HEK293 (cell line): ENCODE measurements at regions not wholly inside any gene's neighbourhood (a gene's known extent, or its start where the extent isn't known, plus 50 kb on each side); places are given as distances from the start of the nearest gene placed in this dataset.

ENCODE experiments used
- BCL6B ChIP-seq: fragments of 450-650 bp; formaldehyde crosslinking; IDR thresholded peaks from 2 replicates; pipeline ENCODE4 v1.5.1; 2017; ENCODE audit warnings: missing biosample characterization, missing genetic modification characterization
- HIC1 ChIP-seq: fragments of 450-650 bp; formaldehyde crosslinking; IDR thresholded peaks from 2 replicates; pipeline ENCODE4 v1.5.1; 2016; ENCODE audit warnings: missing biosample characterization, missing genetic modification characterization
- MZF1 ChIP-seq: fragments of 450-650 bp; formaldehyde crosslinking; IDR thresholded peaks from 2 replicates; pipeline ENCODE4 v1.5.1; 2017; ENCODE audit warnings: missing biosample characterization, missing genetic modification characterization, borderline replicate concordance
- PBX3 ChIP-seq: sonication (generic); formaldehyde crosslinking; IDR thresholded peaks from 2 replicates; pipeline ENCODE4 v1.8.1; 2022; ENCODE audit warnings: mild to moderate bottlenecking, moderate library complexity, missing genetic modification reagents
- PRDM1 ChIP-seq: fragments of 450-650 bp; formaldehyde crosslinking; IDR thresholded peaks from 2 replicates; pipeline ENCODE4; 2016; ENCODE audit warnings: missing biosample characterization, missing genetic modification characterization
- YY2 ChIP-seq: fragments of 450-650 bp; formaldehyde crosslinking; IDR thresholded peaks from 2 replicates; pipeline ENCODE4 v1.5.1; 2016; ENCODE audit warnings: missing biosample characterization, missing genetic modification characterization
- ZBTB17 ChIP-seq: fragments of 450-650 bp; formaldehyde crosslinking; IDR thresholded peaks from 2 replicates; pipeline ENCODE4 v1.5.1; 2016; ENCODE audit warnings: missing biosample characterization, missing genetic modification characterization
- ZBTB20 ChIP-seq: fragments of 450-650 bp; formaldehyde crosslinking; IDR thresholded peaks from 2 replicates; pipeline ENCODE4 v1.5.1; 2016; ENCODE audit warnings: missing biosample characterization, missing genetic modification characterization
- ZBTB21 ChIP-seq: fragments of 450-650 bp; formaldehyde crosslinking; IDR thresholded peaks from 2 replicates; pipeline ENCODE4 v1.5.1; 2017; ENCODE audit warnings: missing biosample characterization, missing genetic modification characterization
- ZBTB49 ChIP-seq: fragments of 450-650 bp; formaldehyde crosslinking; IDR thresholded peaks from 2 replicates; pipeline ENCODE4 v1.5.1; 2016; ENCODE audit warnings: missing biosample characterization, missing genetic modification characterization, low read depth
- ZBTB8A ChIP-seq: fragments of 450-650 bp; formaldehyde crosslinking; IDR thresholded peaks from 2 replicates; pipeline ENCODE4 v1.5.1; 2016; ENCODE audit warnings: missing biosample characterization, missing genetic modification characterization
- ZEB2 ChIP-seq: fragments of 450-650 bp; formaldehyde crosslinking; IDR thresholded peaks from 2 replicates; pipeline ENCODE4 v1.5.1; 2016; ENCODE audit warnings: missing biosample characterization, missing genetic modification characterization
- ZNF132 ChIP-seq: fragments of 450-650 bp; formaldehyde crosslinking; IDR thresholded peaks from 2 replicates; pipeline ENCODE4 v1.5.1; 2017; ENCODE audit warnings: missing biosample characterization, missing genetic modification characterization, borderline replicate concordance
- ZNF24 ChIP-seq: fragments of 450-650 bp; formaldehyde crosslinking; IDR thresholded peaks from 2 replicates; pipeline ENCODE4 v1.5.1; 2016; ENCODE audit warnings: missing biosample characterization, missing genetic modification characterization
- ZNF292 ChIP-seq: fragments of 450-650 bp; formaldehyde crosslinking; IDR thresholded peaks from 2 replicates; pipeline ENCODE4 v1.5.1; 2016; ENCODE audit warnings: low read depth, missing biosample characterization, missing genetic modification characterization, borderline replicate concordance
- ZNF362 ChIP-seq: fragments of 450-650 bp; formaldehyde crosslinking; IDR thresholded peaks from 2 replicates; pipeline ENCODE4 v1.5.1; 2016; ENCODE audit warnings: missing biosample characterization, missing genetic modification characterization
- ZNF391 ChIP-seq: fragments of 450-650 bp; formaldehyde crosslinking; IDR thresholded peaks from 2 replicates; pipeline ENCODE4 v1.5.1; 2016; ENCODE audit warnings: low read depth, missing biosample characterization, missing genetic modification characterization, borderline replicate concordance
- ZNF561 ChIP-seq: fragments of 450-650 bp; IDR thresholded peaks from 2 replicates; pipeline ENCODE4 v1.5.1; 2018; ENCODE audit warnings: missing biosample characterization, missing genetic modification characterization, borderline replicate concordance
- ZNF571 ChIP-seq: fragments of 450-650 bp; formaldehyde crosslinking; IDR thresholded peaks from 2 replicates; pipeline ENCODE4 v1.5.0; 2017; ENCODE audit warnings: missing biosample characterization, missing genetic modification characterization
- ZNF654 ChIP-seq: fragments of 450-650 bp; formaldehyde crosslinking; IDR thresholded peaks from 2 replicates; pipeline ENCODE4 v1.5.1; 2016; ENCODE audit warnings: low read depth, missing biosample characterization, missing genetic modification characterization
- ZNF768 ChIP-seq: fragments of 450-650 bp; formaldehyde crosslinking; IDR thresholded peaks from 2 replicates; pipeline ENCODE4 v1.5.1; 2018; ENCODE audit warnings: missing biosample characterization, mild to moderate bottlenecking, missing genetic modification characterization
- ZSCAN16 ChIP-seq: fragments of 450-650 bp; formaldehyde crosslinking; IDR thresholded peaks from 2 replicates; pipeline ENCODE4 v1.5.1; 2016; ENCODE audit warnings: missing biosample characterization, missing genetic modification characterization

- TF ChIP-seq BCL6B (tag by site-specific recombination) (peak; percentile 12; the same call in 1 of the 2 replicates), ZNF362 (tag by site-specific recombination) (peak; percentile 85; the same call in 1 of the 2 replicates), ZBTB8A (tag by site-specific recombination) (peak; percentile 82), ZSCAN16 (tag by site-specific recombination) (no peak), ZEB2 (tag by site-specific recombination) (peak; percentile 80; the same call in 1 of the 2 replicates), MZF1 (tag by site-specific recombination) (peak; percentile 19; the same call in 1 of the 2 replicates), ZNF571 (tag by site-specific recombination) (no peak), ZNF391 (tag by site-specific recombination) (peak; percentile 16; the same call in 1 of the 2 replicates), ZNF654 (tag by site-specific recombination) (no peak), ZBTB21 (tag by site-specific recombination) (0 out of 2 replicates have a peak, but pooled peaks have one; percentile 24), ZNF561 (tag by site-specific recombination) (peak; percentile 40; the same call in 1 of the 2 replicates), HIC1 (tag by site-specific recombination) (no peak), ZNF132 (tag by site-specific recombination) (no peak), PRDM1 (tag by site-specific recombination) (peak; percentile 94), YY2 (tag by site-specific recombination) (0 out of 2 replicates have a peak, but pooled peaks have one; percentile 21), ZBTB49 (tag by site-specific recombination) (no peak), PBX3 (CRISPR knock-in tag) (peak; percentile 90; the same call in 1 of the 2 replicates), ZNF24 (peak; percentile 57; the same call in 1 of the 2 replicates), ZBTB20 (peak; percentile 58; the same call in 1 of the 2 replicates), ZNF768 (tag by site-specific recombination) (no peak), ZBTB17 (tag by site-specific recombination) (peak; percentile 98), ZNF292 (tag by site-specific recombination) (no peak)
Observed at GRCh38 chr1:243917177-243917862, 67.3 kb upstream of the AKT3 start (continued).
